ENCODE measurements at regions not wholly inside any gene's neighbourhood (a gene's known extent, or its start where the extent isn't known, plus 50 kb on each side); places are given as distances from the start of the nearest gene placed in this dataset.

DNA sequence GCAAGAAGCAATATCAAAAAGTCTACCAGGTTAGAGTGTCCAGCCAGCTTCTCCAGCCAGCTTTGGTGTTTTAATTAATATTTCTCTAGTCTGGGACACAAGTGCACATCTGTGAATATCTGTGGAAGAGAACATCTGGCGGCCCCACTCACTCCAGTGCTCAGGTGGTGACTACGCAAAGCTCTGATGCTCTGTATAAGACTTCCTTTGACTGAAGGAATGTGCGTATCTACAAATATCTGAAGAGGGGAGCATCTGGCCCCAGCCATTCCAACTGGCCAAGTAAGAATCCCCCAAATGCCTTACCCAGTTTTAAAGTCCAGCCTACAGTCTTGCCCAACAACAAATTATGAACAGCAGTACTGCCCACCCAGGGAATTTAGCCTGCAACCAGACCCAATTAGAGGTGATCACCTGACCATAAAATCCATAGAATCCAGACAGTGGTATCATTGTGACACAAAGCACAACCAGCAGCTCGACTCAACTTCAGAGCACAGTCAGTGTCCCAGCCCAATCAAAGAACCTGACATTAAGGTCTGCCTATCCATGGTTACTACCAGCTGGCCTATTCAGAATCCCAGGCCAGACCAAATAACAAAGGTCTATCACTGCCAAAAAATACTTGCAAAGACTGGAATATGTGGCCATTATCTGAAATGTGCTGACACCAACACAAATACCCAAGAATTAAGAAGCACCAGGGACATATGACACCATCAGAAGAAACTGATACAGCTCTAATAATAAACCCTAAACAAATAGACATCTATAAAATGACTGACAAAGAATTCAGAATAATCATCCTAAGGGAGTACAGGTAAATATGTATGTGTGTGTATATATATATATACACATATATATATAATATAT, 76.1 kb upstream of the MANEA start:
- no peak for DNase-seq (ENCODE audit: low read depth)

DNA sequence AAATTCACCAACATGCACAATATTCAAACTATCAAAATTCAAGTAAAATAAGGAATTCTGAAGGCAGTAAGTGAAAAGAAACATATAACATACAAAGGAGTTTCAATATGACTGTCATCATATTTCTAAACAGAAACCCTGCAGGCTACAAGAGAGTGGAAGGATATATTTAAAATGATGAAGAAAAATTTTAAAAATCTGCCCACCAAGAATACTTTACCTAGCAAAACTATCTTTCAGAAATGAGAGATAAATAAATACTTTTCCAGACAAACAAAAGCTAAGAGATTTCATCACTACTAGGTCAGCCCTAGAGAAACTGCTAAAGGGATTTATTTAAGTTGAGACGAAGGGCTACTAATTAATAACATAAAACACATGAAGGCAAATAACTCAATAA, 73.8 kb upstream of the MANEA start:
- no peak for DNase-seq (ENCODE audit: low read depth)

DNA sequence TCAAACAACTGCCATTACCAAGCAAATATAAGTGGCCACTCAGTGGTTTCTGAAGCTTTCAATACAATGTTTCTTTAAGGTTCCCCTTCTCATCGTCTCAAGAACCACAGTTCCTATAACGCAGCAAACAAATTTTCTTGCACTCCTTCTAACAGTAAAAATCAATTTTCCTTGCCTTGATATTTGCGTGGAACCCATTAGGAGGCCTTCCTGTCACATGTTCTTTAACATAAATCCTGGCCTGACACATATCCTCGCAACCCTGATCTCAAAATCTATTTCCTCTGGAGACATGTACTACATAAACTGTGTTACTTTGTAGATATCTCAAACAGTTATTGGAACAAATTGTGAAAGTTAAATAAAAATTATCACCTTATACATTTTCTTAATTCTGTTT, 65.9 kb upstream of the MANEA start:
- DNase-seq (ENCODE audit: low read depth) = no peak

DNA sequence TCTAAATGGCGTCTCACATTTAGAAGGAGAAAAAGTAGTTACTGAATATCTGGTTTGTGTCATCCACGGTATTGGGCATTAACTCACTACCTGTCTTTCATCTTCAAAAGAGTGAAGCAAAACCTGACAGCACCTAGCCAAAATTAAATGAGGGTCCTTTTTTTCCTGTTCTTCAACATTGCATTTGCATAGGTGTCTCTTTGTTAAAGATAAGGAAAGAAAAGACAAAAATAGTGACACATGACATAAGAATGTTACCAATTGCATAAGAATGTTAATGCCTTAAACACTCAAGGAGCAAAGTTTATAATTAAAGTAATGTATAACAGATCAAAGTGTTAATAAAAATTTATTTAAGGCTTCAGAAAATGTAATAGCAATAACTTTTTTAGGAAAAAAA, 61.4 kb upstream of the MANEA start:
- DNase-seq (ENCODE audit: low read depth) = no peak

DNA sequence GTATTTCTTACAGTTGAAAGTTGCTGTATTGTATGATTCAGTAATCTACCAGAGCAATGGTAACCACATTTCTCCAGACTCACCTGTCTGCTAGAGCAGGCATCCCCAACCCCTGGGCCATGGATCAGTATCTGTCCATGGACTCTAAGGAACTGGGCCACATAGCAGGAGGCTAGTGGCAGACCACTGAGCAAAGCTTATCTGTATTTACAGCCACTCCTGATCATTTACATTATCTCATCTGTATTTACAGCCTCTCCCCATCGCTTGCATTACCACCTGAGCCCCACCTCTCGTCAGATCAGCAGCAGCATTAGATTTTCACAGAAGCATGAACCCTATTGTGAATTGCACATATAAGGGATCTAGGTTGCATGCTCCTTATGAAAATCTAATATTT, 60.3 kb upstream of the MANEA start:
- DNase-seq (ENCODE audit: low read depth) = no peak

DNA sequence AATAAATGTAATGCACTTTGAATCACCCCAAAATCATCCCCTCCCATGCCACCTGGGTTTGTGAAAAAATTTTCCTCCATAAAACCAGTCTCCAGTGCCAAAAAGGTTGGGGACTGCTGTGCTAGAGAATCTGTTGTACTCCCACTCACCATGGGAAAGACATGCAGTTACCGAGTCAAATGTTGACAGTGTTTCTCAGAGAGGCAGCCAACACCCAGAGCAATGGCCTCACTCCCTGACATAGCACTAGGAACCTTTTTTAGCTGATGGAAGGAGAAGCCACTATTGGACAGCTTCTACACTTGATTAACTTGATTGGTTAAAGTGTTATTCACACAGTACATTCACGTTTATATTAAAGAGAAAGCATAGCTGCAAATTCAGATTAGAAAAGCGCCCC, 59.8 kb upstream of the MANEA start:
- DNase-seq (ENCODE audit: low read depth) = no peak

DNA sequence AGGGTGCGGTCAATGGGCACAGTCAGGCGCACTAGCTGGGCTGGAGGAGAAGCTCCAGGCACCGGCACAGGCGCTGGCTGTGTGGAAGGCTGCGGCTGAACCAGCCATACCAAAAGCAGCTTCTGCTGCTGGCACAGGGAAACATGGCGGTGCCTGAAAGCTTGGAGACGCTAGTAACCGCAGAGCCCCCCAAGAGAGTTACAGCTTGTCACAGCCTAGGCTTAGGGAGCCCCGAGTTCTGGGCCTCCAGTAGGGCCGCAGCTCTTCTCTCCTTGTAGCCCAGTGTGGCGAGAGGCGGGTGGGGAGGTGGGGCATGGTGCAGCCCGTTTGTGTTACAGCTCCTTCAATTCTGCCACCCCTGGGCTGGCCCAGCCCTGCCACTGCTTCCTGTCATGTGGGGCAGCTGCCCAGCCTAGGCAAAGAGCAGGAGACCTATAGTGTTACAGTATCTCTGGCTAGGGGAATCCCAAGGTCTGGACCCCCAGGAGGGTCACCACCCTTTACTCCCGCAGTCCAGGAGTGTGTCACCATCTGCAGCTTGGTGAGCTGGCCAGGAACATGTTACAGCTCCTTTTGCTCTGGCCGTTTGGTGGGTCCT, 58.6 kb upstream of the MANEA start:
- DNase-seq (ENCODE audit: low read depth) = no peak

DNA sequence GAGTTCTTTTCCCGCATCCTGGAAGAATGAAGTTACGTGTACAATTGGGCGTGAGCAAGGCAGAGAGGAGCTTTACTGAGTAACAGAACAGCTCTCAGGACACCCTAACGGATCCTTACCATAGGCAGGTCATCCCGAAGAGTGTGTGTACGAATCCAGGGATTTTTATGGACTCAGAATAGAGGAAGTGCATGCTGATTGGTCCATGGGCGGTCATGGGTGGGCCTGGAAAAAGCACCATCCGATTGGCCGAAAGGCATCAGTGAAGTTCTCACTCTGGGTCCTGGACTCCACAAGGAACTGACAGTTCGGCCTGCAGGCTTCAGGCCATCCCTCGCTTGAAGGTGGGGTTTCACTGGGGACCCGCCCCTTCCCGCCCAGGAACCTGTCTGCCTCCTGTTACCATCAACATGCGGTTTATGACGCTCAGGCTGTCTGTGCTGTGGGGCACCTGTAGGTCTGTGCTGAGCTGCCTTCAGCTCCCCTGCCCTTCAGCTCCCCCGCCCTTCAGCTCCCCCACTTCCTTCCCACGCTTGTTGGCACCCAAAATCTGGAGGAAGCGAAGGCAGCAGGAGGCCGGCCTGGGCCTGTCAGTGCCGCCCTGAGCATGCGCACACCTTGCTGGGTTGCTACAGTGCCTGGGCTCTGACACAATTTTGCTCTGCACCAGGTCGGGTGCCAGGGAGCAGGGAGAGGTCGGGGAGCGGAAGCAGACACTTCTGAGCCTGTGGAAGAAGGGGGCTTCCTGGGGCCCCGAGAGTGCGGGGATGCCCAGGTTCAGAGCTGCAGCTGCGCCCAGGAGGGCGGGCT, 57.9 kb upstream of the MANEA start:
- DNase-seq (ENCODE audit: low read depth) = no peak

DNA sequence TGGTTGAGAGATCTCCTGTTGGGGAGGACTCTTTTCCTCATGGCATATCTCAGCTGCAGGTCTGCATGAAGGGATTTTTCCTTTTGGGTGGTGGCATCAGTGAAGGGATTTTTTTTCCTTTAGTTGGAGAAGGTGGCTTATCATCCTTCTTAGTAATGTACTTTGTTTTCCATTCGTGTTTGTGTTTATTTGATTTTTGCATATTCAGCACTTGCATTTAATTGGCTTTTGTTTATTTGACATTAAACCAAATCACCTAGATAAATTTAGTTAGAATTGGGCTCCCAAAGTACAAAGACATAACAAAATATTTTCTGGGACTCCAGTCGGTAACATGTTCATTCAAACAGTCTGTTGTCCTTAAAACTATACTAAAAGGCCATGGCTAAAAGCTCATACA, 56.2 kb upstream of the MANEA start:
- DNase-seq (ENCODE audit: low read depth) = no peak

Data from non-pigmented ciliary epithelial cell (primary cell).